IPS DF 19.7 (cell line): ENCODE measurements at regions not wholly inside any gene's neighbourhood (a gene's known extent, or its start where the extent isn't known, plus 50 kb on each side); places are given as distances from the start of the nearest gene placed in this dataset.
"Not testable (repeated sequence)": the region's sequence is repeated elsewhere in the genome, so short reads cannot be mapped to it uniquely, and the experiment has no call there.

Experiments used
- DNase-seq: peaks from one replicate; pipeline ENCODE4 v3.0.0-alpha.2; 2013; ENCODE audit warnings: low read depth, low spot score

- DNase-seq = no peak
Measured at GRCh38 chr10:20502903-20503585, 394.1 kb downstream of the NEBL start.

DNA sequence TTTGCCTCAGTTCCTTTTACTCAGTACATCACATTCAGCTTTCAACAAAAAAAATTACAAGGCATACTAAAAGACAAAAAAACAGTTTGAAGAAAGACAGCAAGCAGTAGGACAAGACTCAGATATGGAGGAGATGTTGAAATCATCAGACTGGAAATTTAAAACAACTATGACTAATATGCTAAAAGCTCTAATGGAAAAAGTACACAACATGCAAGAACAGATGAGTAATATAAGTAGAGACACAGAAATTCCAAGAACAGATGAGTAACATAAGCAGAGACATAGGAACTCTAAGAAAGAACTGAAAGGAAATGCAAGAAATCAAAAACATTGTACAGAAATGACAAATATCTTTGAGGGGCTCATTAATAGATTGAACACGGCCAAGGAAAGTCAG, 402.6 kb downstream of the NEBL start:
- DNase-seq = no peak

- no peak for DNase-seq
Measured at GRCh38 chr10:20492447-20492846, 404.7 kb downstream of the NEBL start.

GRCh38 chr10:20489961-20490360, 407.1 kb downstream of the NEBL start:
- DNase-seq = no peak

GRCh38 chr10:20486791-20487190, 410.3 kb downstream of the NEBL start:
- DNase-seq = no peak

GRCh38 chr10:20485554-20485953, 411.6 kb downstream of the NEBL start:
- no peak for DNase-seq

DNA sequence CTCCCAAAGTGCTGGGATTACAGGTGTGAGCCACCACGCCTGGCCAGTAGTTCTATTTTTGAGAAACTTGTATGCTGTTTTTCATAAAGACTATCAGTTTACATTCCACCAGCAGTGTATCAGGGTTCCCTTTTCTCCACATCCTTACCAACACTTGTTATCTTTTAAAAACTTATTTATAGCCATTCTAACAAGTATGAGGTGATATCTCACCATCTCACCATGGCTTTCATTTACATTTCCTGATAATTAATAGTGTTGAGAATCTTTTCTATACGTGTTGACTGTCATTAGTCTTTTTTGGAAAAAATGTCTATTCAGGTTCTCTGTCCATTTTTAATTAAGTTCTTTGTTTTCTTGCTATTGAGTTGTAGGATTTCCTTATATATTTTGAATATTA, 416.1 kb downstream of the NEBL start:
- no peak for DNase-seq

DNA sequence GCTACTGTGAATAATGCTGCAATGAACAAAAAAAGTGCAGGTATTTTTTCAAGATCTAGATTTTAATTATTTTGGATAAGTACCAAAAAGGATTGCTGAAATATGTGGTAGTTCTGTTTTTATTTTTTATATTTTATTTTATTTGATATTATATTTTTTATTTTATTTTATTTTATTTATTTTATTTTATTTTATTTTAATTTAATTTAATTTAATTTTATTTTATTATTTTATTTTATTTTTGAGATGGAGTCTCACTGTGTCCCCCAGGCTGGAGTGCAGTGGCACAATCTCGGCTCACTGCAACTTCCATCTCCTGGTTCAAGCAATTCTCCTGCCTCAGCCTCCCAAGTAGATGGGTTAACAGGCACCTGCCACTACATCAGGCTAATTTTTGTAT, 416.5 kb downstream of the NEBL start:
- DNase-seq = not testable (repeated sequence)

DNA sequence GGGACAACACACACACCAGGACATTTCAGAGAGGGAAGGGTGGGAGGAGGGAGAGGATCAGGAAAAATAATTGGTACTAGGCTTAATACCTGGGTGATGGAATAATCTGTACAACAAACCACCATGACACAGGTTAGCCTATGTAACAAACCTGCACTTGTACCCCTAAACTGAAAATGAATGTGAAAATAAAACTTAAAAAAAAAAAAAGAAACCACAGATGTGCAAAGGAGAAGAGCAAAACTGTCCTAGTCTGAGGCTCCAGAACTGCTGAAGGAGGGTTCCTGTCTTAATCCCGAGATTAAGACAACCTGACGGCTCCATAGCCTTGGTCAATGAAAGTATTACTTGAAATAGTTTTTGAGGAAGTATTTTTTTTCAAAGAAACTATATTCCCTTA, 423.0 kb downstream of the NEBL start:
- DNase-seq = no peak

DNA sequence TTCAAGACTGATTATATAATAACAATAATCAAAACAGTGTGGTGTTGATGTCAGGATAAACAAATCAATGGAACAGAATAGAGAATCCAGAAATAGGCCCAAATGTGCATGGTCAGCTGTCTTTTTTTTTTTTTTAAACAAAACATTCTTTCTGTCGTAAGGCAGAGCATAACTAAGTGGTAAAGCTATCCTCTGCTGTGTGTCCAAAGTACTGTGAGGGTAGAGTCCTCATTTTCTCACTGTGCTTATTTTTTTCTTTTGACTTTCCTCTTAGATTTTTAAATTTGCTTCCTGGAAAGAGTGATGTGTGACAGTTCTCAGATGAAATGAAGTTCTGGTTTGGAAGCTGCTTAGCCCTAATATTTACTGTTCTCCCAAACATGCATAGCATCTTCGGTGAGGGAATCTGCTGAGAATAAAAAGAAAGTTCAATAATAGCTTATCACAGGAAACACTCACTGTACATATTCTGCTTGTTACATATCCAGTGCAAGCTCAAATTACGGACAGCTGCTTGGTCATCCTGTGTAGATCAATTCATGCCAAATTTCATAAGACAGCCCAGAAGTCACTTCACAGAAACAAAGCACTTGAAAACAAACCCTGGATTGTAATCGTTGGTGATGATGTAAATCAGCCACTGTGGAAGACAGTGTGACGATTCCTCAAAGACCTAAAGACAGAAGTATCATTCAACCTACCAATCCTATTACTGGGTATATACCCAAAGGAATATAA, 423.9 kb downstream of the NEBL start:
- no peak for DNase-seq

DNA sequence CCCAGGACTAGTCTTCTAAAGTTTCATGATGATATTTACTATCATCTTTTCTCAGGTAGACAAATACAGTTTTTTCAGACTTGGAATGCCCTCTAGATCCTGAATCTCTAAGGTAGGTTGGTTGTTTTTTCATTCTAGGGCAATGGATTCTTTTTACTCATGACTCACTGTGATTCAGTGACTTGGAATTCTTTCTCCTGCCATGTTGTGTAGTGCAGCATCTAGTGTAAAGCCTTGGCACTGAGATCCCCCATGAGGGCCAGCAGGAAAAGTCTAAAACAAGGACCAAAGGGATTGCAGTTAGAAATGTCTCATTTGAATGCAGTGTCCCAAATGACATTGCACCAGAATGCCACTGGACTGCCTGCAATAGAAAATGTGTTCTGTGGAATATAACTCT, 430.4 kb downstream of the NEBL start:
- DNase-seq = no peak

GRCh38 chr10:20457649-20458048, 439.5 kb downstream of the NEBL start:
- no peak for DNase-seq

DNA sequence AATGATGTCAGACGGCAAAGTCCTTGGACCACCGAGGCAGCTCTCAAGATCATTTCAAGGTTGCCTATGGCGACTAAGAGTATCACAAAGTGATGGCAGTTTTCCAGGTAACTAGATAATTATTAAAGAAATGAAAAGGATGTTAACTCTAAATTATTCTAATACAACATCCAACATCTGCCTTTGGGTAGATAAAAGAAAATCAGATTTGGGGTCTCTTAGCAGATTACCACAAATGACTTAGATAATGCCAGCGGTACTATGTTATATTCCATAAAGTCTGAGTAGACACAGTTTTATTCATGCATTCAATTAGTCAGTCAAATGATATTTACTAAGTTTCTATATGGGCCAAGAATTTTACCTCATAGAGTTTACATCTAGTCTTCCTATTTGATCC, 441.3 kb downstream of the NEBL start:
- no peak for DNase-seq

DNA sequence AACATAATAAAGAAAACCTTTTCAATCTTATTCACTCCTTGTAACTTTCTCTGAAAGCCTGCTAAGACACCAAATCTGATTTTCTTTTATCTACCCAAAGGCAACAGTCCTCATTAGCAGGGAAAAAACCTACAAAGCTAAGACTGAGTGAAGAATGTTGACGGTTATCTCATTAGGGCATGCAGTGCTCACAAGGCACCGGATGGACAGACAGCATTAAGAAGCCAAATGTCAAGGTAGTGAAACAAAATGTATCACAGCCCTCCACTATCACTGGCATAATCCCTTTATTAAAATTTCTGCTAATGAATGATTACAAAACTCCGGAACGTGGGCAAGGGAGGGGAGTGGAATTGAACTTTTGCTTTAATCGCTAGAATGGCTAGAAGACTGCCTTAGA, 442.8 kb downstream of the NEBL start:
- DNase-seq = no peak

DNA sequence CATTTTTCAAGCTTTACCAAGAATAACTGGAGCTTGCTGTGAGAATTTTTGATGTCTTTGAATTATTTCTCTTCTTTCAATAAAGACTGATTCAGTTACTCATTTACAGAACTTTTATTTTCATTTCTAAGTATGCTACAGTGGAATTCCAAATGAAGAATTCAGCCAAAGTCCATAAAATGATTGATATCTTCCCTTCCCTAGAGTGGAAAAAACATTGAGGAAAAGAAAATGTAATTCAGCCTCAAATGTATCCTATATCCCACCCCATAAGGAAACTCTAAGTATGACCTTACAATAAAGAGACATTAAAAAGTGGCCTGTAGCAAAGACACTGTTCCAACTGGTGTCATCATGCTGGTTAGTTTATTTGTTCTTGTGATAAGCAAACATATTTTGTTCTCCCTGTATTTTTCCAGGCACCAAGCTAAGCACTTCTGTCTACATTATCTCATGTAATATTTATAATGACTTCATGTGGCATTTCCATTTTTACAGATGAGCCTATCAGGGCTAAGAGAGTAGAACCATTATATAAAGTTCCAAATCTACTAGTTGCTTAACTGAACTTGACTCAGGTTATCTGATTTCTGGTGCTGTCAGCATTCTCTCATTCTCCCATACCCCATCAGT, 450.4 kb downstream of the NEBL start:
- no peak for DNase-seq

- no peak for DNase-seq
Measured at GRCh38 chr10:20443094-20443493, 454.0 kb downstream of the NEBL start.

- DNase-seq = no peak
Measured at GRCh38 chr10:20429742-20430141, 467.4 kb downstream of the NEBL start.

DNA sequence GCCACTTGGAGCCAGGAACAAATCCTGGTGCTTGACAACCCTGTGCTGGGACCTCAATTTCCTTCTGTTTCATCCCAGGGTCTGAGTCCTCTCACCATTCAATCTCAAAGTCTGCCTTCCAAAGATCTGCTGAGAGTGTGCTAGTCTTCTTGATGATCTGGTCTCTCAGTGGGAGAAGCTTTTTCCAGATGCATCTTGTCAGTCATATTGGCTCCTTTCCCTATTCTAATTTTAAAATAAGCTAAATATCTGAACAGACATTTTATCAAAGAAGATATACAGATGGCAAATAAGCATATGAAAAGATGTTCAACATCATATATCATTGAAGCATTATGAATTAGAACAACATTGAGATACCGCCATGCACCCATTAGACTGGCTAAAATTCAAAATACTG, 469.3 kb downstream of the NEBL start:
- no peak for DNase-seq

DNA sequence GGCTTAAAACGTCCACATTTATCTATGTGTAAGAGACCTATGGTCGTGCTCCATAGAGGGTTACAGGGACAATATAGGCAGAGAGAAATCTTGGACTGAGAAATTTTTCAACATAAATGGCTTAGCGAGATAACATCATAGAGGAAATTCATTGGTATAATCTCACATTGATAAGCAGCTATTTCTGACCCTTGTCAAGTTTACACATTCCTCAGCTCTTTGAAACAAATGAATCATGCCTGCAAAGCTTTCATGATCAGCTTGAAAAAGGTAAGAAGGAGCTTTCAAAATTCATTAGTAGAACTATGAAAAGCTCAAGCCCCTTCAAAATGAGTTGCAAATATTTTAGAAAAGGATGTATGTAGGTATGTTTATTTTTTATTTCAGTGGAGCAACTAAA, 478.8 kb downstream of the NEBL start:
- no peak for DNase-seq

- no peak for DNase-seq
Measured at GRCh38 chr10:20417791-20418190, 479.3 kb downstream of the NEBL start.

GRCh38 chr10:20415684-20416083, 481.4 kb downstream of the NEBL start:
- no peak for DNase-seq

DNA sequence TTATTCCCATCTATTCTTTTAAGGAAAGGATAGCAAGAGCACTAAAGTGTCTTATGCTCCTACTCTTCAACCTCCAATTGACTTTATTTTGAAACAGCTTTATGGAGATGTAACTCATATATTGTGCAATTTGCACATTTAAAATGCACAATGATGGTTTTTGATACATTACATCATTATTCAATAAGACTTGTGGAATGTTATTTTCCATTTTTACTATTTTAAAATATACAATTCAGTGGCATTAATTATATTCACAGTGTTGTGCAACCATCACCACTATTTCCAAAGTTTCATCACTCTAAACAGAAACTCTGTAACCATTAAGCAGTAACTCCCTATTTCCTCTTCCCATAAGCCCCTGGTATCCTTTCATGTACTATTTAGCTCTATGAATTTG, 489.8 kb downstream of the NEBL start:
- no peak for DNase-seq
